NCI-H146 (cell line): ENCODE measurements at regions not wholly inside any gene's neighbourhood (a gene's known extent, or its start where the extent isn't known, plus 50 kb on each side); places are given as distances from the start of the nearest gene placed in this dataset.
"Not testable (repeated sequence)": the region's sequence is repeated elsewhere in the genome, so short reads cannot be mapped to it uniquely, and the experiment has no call there.

Source experiments
- DNase-seq: peaks from one replicate; lab custom pipeline; 2025; lab: John Stamatoyannopoulos, UW

- DNase-seq, result no peak
These were observed 245.9 kb downstream of the MID1IP1 start for GRCh38 chrX:39047174-39047573.

DNA sequence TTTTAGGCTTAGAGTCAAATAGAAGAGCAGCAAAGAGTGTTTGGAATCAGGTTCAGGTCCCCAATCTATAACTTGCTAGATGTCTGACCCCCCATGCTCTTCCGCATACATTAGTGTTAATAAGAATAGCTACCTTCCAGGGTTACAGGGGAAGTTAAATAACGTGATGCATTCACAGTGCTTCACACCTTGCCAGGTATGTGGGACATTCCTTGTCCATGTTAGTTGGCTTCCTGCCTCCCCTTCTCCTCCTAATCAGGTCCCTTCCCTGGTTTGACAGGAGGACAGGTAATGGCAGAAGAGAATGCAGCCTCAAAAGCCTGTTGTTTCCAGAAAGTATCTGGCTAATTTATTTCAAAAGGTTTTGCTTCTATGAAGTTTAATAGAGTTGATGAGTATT, 248.7 kb downstream of the MID1IP1 start:
- no peak for DNase-seq

DNA sequence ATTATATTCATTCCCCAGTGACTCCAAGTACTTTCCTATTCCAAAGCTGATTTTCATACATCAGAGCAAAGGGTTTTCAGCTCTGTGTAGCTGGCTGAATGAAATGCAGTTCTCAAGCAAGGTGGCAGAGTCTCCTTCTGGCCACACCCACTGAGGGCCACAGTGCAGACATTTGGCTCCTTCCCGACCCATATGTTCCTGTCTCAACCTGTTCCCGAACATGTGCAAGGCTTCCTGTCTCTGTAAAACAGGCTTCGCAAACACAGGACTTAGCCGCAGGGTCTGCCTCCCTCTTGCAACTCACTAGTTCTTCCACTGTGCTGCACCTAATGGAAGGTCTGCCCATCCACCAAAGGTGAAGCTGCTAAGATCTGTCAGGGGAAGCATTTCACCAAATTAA, 249.2 kb downstream of the MID1IP1 start:
- DNase-seq, result no peak

DNA sequence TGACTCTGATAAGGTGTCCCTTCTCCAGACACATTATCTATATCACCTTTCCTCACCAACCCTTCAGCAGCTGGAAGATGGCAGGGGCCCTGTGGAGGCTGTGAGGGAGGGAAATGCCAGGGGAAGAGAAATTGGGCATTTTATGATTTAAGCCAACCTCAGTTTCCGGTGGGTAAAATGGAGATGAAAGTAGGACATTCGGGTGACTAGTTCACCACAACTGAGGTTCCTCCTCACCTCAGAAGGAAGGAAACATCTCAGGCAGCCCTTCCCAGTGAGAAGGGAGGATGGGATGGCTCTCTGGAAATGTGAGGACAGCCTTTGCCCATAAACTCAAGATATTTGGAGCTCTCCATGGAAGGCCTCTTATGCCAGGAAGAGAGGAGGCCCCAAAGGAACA, 251.5 kb downstream of the MID1IP1 start:
- DNase-seq, result no peak

GRCh38 chrX:39058724-39059123, 257.5 kb downstream of the MID1IP1 start:
- DNase-seq, result no peak

DNA sequence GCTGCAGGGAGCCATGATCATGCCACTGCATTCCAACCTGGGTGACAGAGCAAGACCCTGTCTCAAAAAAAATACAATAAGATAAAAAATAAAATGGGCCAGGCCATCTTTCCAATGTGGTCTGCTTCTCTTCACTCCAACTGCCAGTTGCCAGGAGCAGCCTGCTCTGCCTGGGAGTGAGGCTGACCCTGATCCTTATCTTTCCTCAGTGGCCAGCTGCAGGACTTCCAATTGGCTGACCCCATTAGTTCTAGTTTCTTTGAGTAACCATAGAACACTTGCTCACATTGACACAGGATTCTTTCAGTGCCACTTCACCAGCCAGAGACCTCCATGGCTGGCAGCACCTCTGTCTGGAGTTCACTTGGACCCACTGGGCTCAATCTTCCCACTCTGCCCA, 258.6 kb downstream of the MID1IP1 start:
- no peak for DNase-seq

DNA sequence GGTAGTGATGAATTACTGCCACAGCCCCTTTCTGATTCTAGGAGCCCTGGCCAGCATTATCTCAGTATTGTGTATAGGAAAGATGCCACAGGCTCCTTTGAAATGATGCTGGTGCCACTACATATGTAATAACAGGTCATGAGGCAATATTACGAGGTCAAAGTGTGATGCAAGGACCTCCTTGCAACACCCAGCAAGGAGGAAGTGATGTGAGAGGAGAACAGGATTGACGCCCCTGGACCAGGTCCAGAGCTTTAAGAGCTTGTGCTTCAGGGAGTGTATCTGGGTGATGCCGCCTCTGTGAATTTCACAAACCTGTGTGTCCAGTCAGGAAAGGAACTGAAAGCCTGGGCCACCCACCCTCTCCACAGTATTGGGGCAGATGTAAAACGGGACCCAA, 261.8 kb downstream of the MID1IP1 start:
- DNase-seq, result no peak

DNA sequence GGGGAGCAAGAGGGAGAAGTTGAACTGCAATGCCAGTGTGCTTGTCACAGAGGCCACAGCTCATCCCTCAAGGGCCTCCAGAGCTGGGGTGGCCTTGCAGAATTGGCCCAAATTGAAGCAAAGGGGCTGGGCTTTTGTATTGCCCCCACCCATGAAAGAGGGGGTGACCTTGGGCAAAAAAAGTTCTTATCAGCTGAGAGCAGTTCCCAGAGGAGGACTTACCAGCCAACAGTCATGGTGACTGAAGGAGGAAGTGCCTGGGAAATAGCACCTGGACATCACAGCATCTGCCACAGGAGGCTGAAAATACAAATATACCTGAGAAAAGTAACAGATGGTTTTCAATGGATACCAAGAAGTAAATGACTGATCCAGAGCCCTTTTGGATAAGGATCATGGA, 262.4 kb downstream of the MID1IP1 start:
- DNase-seq, result no peak

DNA sequence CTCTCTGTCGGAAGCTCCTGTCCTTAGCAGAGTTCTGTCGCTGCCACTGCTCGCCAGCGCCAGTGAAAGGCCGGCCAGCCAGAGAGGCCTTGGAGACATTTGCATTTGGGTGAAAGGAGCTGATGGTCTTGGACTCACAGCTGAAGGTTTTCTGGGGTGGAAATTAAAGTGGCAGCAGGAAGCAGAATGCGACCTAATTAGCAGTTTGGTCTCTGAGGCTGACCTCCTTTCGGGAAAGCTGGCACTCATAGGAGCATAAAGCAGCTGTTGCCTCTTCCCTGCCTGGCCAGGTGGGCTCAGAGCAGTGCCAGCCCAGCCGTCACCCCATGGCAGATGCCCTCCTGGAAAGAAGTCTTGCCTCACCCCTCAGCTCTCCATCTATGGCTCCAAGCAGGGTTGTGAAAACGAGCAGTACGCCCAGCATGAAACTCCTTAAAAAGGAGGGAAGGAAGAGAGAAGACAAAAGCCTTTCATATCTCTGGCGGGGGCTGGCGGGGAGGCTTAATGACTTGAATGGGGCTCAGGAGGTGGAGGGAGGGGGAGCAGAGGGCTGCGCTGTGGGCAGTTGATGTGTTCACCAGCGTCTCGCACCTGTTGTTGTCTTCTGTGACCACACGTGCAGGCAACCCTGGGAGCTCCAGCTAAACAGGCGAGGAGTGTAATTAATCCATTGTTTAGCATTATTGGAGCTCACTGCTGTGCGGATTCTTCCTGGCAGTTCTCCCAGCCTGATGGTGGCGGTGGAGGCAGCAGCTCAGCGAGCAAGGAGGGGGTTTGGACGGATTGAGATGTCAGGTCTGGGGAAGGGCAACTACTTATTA, 264.0 kb downstream of the MID1IP1 start:
- DNase-seq, result peak; percentile 97

- no peak for DNase-seq
These were observed 266.6 kb downstream of the MID1IP1 start for GRCh38 chrX:39067866-39068265.

DNA sequence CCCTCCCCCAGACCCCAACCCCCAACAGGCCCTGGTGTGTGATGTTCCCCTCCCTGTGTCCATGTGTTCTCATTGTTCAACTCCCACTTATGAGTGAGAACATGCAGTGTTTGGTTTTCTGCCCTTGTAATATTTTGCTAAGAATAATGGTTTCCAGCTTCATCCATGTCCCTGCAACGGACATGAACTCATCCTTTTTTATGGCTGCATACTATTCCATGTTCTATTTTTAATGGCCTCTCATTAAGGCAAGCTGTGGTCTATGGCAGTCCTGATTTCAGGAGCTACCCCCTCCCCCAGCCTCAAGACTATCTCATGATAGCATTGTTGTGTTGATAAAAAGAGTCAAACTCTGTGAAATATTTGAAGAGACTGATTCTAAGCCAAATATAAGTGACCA, 267.4 kb downstream of the MID1IP1 start:
- not testable (repeated sequence) for DNase-seq

GRCh38 chrX:39070009-39070408, 268.8 kb downstream of the MID1IP1 start:
- DNase-seq, result no peak

- no peak for DNase-seq
These were observed 271.9 kb downstream of the MID1IP1 start for GRCh38 chrX:39073131-39073530.

DNA sequence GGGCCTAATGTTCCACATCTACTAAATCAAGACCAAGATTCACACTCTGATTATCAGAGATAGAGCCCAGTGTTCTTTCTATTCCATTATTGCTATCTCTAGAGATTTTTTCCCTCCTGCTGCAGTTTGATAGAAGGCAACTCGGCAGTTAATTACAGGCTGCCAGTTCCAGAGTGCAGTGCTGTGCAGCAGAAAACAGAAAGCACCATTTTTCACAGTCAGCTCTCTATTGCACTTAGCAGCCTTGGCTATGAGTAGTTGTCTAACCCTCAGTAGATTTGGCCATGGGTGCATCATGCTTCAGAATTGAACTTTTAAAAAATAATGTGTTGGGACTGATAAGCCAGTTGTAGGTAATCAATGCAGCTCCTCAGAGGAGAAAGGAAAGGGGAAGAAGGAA, 295.3 kb downstream of the MID1IP1 start:
- DNase-seq, result peak; percentile 4

GRCh38 chrX:39104745-39105144, 303.5 kb downstream of the MID1IP1 start:
- no peak for DNase-seq

GRCh38 chrX:39112143-39112542, 310.9 kb downstream of the MID1IP1 start:
- no peak for DNase-seq

- no peak for DNase-seq
These were observed 313.9 kb downstream of the MID1IP1 start for GRCh38 chrX:39115166-39115565.

- DNase-seq, result no peak
These were observed 315.8 kb downstream of the MID1IP1 start for GRCh38 chrX:39117101-39117500.

DNA sequence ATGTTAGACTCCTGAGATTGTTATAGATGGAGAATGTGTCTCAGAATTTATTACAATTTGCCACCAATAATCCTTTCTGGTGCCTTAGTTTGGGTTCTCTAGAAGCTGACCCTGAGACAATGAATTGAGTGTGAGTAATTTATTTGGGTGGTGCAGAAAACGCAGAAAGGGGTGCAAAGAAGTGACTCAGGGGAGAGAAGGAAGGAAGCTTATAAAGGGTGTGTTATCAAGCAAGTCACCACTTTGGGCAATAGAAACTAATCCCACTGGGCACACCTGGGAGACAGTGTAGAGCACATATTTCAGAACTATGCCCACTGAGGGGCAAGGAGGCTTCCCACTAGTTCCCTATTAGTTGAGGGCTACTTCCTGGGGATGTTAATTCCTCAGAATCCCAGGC, 320.6 kb downstream of the MID1IP1 start:
- DNase-seq, result no peak

DNA sequence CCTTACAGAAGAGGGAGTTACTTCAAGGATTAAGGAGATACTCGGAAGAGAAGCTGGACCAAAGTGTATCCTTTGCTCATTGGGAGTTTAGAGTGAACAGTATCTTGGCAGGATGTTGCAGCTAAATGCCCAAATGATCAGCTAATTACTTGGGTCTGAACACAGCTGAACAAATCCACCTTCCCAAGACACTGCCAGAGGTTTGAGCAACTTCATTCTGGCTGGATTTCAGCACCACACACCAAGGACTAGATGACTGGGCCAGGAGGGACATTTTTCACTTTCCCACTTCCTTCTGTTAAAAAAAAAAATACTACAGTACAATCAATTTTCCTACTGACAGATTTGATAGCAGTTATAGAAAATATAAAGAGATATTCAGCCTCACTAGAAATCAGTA, 324.6 kb downstream of the MID1IP1 start:
- no peak for DNase-seq

GRCh38 chrX:39133971-39134370, 332.7 kb downstream of the MID1IP1 start:
- DNase-seq, result peak; percentile 48

- no peak for DNase-seq
These were observed 336.2 kb downstream of the MID1IP1 start for GRCh38 chrX:39137363-39137954.

DNA sequence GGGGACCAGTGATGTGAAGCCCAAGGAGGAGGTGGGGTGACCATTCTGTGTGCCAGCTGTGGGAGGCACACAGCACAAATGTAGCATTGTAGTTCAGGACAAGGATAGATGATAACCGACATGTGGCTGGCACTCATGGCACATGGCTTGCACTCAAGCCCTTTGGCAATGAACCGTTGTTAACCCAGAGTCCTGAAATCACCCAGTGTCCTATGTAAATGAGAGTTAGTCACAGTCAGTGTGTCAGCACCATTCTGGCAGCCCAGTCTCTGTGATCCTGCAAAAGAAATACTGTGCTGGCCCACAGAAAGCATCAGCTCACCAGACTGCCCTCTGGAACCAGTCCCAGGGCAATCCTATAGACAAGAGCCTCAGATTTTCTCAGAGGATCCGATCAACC, 339.3 kb downstream of the MID1IP1 start:
- no peak for DNase-seq

- DNase-seq, result no peak
These were observed 343.1 kb downstream of the MID1IP1 start for GRCh38 chrX:39144323-39144722.
